Inferior parietal cortex (tissue), 1 donor: ENCODE measurements at regions not wholly inside any gene's neighbourhood (a gene's known extent, or its start where the extent isn't known, plus 50 kb on each side); places are given as distances from the start of the nearest gene placed in this dataset.
A peak's percentile ranks its signal among the peaks of the same experiment; 100 is the strongest.

Source experiments
- DNase-seq: peaks from one replicate; pipeline ENCODE4 v3.0.0-alpha.2; 2016; ENCODE audit errors: extremely low spot score

- DNase-seq = no peak
Observed at GRCh38 chr18:56026509-56026908, 438.5 kb upstream of the TCF4 start.

GRCh38 chr18:56021809-56022195 lies 433.8 kb upstream of the TCF4 start:
- no peak for DNase-seq

DNA sequence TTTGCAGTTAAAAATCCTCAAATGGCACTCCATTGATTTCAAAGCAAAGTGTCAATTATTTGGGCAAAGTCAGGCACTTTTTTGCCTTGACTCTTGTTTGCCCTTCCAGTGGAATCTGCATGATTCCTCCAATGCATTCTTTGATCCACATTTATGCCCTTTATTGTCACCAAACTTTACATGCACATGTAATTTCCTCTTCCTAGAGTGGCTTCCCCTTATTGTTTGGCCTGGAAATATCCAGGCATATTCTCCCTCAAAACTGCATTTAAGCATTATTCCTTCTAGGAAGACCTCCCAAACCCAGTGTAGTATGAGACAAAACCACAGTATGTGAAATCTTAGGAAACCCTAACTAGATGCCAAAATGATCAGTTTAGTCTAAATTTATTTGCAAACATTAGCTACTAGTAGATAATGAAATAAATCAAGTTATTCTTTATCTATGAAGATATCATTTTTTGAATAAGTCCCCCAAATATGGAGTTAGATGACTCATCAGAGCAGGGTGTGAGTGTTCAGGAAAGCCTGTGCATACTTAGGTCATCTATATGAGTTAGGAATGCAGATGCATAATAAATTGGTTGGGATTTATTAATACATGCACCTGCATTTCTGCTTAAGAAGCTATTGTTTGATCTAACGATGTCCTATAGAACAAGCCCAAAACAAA lies 433.3 kb upstream of the TCF4 start:
- no peak for DNase-seq

DNA sequence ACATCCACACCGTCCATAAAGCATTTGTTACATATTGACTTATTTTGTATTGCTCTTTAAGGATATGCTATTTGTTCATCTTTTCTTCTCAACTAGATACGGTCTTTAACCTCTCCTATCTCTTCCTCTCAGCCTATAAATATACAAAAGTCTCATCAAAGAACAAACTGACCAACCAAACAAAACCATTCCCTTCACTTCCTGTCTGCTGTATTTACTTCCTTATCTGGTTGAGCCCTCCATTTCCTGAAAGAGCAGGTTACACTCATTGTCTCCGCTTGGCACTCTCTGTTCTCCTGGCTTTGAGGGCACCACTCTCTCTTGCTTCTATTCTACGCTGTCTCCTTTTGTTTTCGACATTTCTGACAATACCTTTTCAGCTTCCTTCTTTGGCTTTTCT lies 431.9 kb upstream of the TCF4 start:
- no peak for DNase-seq

- no peak for DNase-seq
Observed at GRCh38 chr18:56019156-56019555, 431.2 kb upstream of the TCF4 start.

DNA sequence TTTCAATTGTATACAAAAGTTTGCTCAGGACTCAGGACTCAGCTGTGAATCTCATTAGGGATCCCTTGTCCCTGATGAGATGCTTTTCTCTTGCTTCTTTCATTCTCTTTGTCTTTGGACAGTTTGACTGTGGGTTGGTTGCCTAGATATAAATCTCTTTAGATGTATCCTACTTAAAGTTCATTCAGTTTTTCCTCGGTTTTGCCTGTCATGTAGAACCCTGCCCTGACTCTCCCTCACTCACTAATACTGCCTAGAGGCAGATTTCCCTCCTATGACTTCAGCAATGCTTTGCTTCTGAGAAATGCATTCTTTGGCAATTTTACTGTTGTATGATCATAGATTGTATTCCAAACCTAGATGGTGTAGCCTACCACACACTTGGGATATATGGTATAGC lies 421.4 kb upstream of the TCF4 start:
- DNase-seq = no peak

GRCh38 chr18:56003720-56004088 lies 415.7 kb upstream of the TCF4 start:
- DNase-seq = peak; percentile 19

- peak; percentile 52 for DNase-seq
Observed at GRCh38 chr18:56003009-56003719, 415.2 kb upstream of the TCF4 start.

- no peak for DNase-seq
Observed at GRCh38 chr18:56001576-56001975, 413.6 kb upstream of the TCF4 start.

GRCh38 chr18:56000041-56000440 lies 412.0 kb upstream of the TCF4 start:
- no peak for DNase-seq

DNA sequence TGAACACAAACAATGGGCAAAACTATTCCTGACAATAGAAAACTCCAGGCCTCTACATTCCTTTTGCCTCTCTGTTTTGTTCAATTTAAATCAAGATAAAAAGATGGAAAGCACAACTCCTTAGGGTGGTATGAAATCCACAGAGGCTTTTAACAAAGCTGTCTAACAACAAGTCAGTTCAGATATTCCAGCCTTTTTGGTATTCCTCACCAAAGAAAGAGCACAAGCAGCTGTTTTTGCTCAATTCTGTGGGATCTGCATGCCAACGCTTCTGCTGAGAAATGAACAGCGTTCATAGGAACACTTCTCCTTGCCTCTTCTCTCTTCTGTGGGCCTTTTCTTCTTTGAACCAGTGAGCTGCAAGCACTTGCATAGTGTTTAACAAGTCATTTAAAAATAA lies 411.6 kb upstream of the TCF4 start:
- DNase-seq = peak; percentile 40

DNA sequence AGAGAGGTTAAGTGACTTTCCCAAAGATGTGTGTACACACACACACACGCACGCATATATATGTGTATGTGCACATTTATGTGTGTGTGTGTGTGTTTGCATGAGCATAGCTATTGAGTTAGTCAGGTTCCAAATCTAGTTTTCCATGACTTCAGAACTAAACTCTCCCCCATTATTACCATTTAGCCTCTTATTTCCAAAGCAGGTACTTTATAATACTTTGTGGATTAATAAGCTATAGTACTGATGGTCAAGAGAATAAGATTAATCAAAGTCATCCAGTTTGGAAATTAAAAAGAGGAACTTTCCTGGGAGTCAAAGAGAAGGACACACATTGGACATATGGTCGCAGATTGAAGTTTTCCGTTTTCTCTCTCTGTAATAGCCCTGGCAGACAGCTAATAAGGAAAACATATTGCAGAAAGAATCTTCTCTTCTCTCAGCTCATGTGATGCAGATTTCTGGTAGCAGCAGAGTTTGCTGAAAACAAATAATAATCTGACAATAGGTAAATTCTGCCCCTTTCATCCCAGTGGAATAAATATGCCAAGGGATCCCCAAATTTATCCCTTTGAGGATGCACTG lies 410.9 kb upstream of the TCF4 start:
- peak; percentile 31 for DNase-seq

- peak; percentile 79 for DNase-seq
Observed at GRCh38 chr18:55998071-55998522, 410.1 kb upstream of the TCF4 start.

- peak; percentile 38 for DNase-seq
Observed at GRCh38 chr18:55997151-55997561, 409.2 kb upstream of the TCF4 start.

DNA sequence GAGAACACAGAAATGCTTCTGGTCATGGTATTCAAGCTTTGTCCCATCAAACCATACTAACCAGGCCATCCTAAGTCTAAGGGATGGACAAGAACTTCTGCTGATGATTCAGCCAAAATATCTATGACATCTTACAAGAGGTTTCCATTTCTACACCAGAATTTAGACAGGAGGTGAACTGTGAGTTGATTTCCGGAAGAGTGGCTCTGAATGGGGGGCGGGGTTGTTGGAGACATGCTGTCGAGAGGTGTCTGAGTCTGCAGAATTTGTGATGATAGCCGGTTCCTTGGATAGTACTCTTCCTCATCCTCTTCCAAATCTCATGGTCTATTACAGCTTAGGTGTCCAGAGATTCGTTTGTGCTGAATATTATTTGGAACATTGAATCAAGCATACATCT lies 408.7 kb upstream of the TCF4 start:
- DNase-seq = no peak

GRCh38 chr18:55990186-55990585 lies 402.2 kb upstream of the TCF4 start:
- no peak for DNase-seq

- no peak for DNase-seq
Observed at GRCh38 chr18:55988537-55988936, 400.5 kb upstream of the TCF4 start.

DNA sequence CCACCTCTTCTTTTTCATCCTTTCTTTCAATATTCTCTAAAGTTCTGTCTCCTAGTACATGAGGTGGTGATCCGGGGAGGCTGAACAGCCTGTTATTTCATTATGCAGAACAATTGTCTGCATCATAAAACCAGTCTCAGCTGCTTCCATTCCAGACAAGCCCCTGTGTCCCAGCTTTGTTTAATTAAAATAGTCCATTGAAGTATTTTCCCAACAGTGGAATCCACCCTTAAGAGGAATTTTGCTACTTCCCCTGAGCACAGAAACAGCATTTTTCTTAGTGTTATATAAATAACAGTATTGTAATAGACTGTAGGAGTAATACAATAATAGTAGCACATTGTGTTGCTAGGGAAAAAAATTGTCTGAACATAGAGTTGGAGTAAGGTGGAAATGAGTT lies 395.4 kb upstream of the TCF4 start:
- no peak for DNase-seq

DNA sequence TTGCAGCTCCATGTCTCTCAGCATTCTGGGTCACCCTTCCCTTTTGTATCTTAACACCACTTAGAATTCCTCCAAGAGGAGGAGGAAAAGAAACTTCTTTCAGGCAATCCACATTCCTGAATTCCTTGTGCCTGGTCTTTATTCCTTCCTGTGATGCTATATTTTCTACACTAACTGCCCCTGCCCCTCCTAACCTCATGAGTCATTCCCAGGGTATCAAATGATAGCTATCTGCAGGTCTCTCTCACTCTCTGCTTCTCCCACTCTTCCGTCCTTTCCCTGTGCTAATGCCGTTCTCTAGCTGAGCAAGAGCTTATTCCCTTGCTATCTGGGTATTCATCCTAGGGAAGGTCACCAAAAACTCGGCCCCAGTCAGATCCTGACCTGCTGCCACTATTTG lies 395.0 kb upstream of the TCF4 start:
- no peak for DNase-seq

DNA sequence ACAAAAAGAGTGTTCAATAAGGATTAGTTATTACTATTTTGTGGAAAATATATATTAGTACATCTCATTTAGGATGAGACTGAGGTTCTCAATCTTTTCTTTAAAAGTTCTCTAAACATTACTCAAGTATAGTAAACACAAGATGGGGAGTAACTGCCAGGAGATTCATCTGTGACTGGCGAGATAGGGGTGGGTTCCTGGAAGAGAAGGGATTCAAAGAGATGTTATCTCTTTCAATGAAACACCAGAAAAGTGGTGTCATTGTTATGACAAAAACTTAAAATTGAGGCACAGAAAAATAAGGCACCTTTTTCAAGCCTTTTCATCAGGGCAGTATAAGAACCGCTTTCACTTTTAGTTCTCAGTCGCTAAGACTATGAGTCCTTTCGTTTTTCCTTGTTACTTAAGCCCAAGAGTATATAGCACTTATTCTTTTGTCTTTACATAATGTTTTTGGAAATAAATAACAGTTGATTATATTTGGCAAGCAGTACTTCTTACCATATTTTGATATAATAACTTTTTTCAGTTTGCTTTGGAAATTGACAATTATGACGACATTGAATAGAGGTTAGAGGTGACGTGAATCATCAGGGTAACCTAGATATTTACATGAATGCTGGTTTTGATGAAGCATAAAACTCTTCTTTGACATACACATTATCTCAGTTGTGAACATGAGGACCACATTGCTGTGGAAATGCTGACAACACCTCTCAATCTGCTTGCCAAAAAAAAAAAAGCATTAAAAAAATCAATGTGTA lies 393.9 kb upstream of the TCF4 start:
- DNase-seq = no peak

GRCh38 chr18:55974521-55974920 lies 386.5 kb upstream of the TCF4 start:
- DNase-seq = no peak

DNA sequence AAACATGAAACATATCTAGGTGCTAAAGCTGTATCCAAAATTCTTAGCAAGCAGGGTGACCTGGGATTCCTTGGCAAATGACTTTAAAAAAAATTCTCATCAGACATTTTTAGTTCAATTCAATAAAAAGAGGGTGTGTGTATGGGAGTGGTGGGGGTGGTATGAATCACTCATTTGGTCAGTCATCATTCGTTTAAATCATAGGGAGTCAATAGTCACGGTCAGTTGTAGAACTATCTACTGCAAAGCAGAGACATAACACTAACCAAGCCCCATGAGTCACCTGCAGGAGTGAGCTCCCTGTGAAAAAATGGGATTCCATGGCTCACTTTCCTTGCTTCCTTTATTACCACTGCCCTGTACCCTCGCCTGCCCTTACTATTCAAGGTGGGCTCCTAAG lies 380.6 kb upstream of the TCF4 start:
- DNase-seq = no peak

GRCh38 chr18:55967019-55967418 lies 379.0 kb upstream of the TCF4 start:
- no peak for DNase-seq
